EH (cell line): ENCODE measurements at regions not wholly inside any gene's neighbourhood (a gene's known extent, or its start where the extent isn't known, plus 50 kb on each side); places are given as distances from the start of the nearest gene placed in this dataset.
"Not testable (repeated sequence)": the region's sequence is repeated elsewhere in the genome, so short reads cannot be mapped to it uniquely, and the experiment has no call there.

Experiments used
- DNase-seq: peaks from one replicate; pipeline ENCODE4 v3.0.0-alpha.2; 2015; ENCODE audit warnings: low read depth

GRCh38 chr11:42311514-42311913 is 852.1 kb upstream of the LRRC4C start:
- DNase-seq: peak; percentile 25

GRCh38 chr11:42311944-42312343 is 852.5 kb upstream of the LRRC4C start:
- no peak for DNase-seq

- peak; percentile 73 for DNase-seq
Observed at GRCh38 chr11:42315267-42315666, 855.8 kb upstream of the LRRC4C start.

- peak; percentile 88 for DNase-seq
Observed at GRCh38 chr11:42315846-42316245, 856.4 kb upstream of the LRRC4C start.

- peak; percentile 57 for DNase-seq
Observed at GRCh38 chr11:42319921-42320320, 860.5 kb upstream of the LRRC4C start.

GRCh38 chr11:42329929-42330565 is 870.6 kb upstream of the LRRC4C start:
- peak; percentile 82 for DNase-seq

GRCh38 chr11:42337786-42338455 is 878.5 kb upstream of the LRRC4C start:
- DNase-seq: peak; percentile 62

GRCh38 chr11:42344204-42344792 is 884.8 kb upstream of the LRRC4C start:
- DNase-seq: no peak

GRCh38 chr11:42345933-42346332 is 886.5 kb upstream of the LRRC4C start:
- DNase-seq: no peak

GRCh38 chr11:42363701-42364100 is 904.2 kb upstream of the LRRC4C start:
- no peak for DNase-seq

- DNase-seq: no peak
Observed at GRCh38 chr11:42390116-42390515, 921.7 kb upstream of the API5 start.

GRCh38 chr11:42397483-42397882 is 914.3 kb upstream of the API5 start:
- DNase-seq: no peak

GRCh38 chr11:42407341-42407740 is 904.5 kb upstream of the API5 start:
- peak; percentile 27 for DNase-seq

GRCh38 chr11:42410251-42410955 is 901.4 kb upstream of the API5 start:
- DNase-seq: peak; percentile 48

- DNase-seq: no peak
Observed at GRCh38 chr11:42412590-42412989, 899.2 kb upstream of the API5 start.

- DNase-seq: no peak
Observed at GRCh38 chr11:42417691-42418090, 894.1 kb upstream of the API5 start.

GRCh38 chr11:42422090-42422489 is 889.7 kb upstream of the API5 start:
- DNase-seq: peak; percentile 62

GRCh38 chr11:42434911-42435310 is 876.9 kb upstream of the API5 start:
- not testable (repeated sequence) for DNase-seq

GRCh38 chr11:42444406-42444805 is 867.4 kb upstream of the API5 start:
- no peak for DNase-seq

GRCh38 chr11:42462558-42463310 is 849.1 kb upstream of the API5 start:
- DNase-seq: peak; percentile 83

- DNase-seq: no peak
Observed at GRCh38 chr11:42465623-42466022, 846.2 kb upstream of the API5 start.

GRCh38 chr11:42473106-42473505 is 838.7 kb upstream of the API5 start:
- no peak for DNase-seq
